ENCODE measurements at regions not wholly inside any gene's neighbourhood (a gene's known extent, or its start where the extent isn't known, plus 50 kb on each side); places are given as distances from the start of the nearest gene placed in this dataset.

- no peak for DNase-seq
Measured at GRCh38 chr5:116389601-116390000, 185.0 kb downstream of the SEMA6A start.

- no peak for DNase-seq
Measured at GRCh38 chr5:116388564-116389258, 185.9 kb downstream of the SEMA6A start.

DNA sequence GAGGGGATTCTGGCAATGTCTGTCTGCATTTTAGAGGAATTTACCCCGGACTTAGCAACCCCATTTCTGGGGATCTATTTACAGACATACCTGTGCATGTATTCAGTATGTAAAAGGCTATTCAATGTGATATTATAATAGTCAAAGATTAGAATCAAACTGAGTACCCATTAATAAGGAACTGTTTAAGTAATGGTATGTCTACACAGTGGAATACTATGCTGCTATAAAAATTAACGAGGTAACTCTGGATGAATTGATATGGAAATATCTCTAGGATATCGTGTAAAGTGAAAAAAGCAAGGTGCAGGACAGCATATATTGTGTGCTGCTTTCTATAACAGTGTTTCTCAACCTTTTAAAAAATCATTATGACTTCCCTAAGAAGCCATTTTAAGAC lies 186.9 kb downstream of the SEMA6A start:
- DNase-seq: no peak

DNA sequence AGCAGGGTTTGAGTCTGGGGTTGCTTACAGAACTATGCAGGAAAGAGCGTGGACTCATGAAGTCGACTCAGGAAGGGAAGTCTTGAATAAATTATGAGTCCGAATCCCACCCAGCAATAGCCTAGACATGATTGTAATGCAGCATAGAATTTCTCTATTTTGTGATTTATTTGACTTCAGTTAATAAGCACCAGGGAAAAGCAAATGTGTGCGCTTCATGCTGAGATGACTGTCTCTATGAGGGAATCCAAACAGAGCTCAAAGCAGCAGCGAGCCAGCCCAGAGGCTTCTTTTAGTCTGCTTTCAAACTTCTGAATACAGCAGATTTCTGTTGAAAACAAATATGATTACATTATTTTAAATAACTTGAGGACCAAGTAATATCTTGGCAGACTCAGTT lies 188.0 kb downstream of the SEMA6A start:
- no peak for DNase-seq

- DNase-seq: no peak
Measured at GRCh38 chr5:116382874-116383266, 191.8 kb downstream of the SEMA6A start.

GRCh38 chr5:116382032-116382873 lies 192.4 kb downstream of the SEMA6A start:
- DNase-seq: no peak

DNA sequence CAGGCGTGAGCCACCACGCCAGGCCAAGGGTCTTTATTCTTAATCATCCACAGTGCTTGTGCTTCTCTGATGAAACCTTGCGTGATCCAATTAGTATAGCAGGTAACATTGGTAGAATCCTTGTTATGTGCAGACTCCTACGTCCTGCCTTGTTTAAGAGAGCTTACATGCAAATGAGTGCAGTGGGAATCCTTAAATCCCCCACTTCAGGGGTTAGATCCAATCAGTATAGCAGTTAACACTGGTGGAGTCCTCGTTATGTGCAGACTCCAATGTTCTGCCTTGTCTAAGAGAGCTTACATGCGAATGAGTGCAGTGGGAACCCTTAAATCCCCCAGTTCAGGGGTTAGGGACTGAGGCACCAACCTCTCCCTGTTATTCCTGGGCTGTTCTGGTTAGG lies 193.4 kb downstream of the SEMA6A start:
- no peak for DNase-seq

- no peak for DNase-seq
Measured at GRCh38 chr5:116380621-116381020, 194.0 kb downstream of the SEMA6A start.

- no peak for DNase-seq
Measured at GRCh38 chr5:116379306-116379705, 195.3 kb downstream of the SEMA6A start.

DNA sequence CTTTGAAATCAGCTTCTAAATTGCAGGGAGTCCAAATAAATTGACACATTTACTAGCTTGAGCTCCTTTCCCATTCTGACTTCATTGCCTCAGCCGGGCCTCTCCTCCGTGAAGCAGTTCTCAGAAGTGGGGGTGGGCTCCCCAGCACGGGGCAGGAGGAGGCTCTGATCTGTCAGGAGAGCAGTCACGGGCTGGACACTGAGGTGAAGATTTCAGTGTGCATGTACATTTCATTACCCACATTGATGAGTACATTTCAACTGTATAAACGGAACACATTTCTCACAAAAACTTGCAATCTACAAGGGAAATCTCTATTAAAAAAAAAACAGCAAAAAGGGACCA lies 195.9 kb downstream of the SEMA6A start:
- DNase-seq: no peak

GRCh38 chr5:116378007-116378776 lies 196.4 kb downstream of the SEMA6A start:
- no peak for DNase-seq

DNA sequence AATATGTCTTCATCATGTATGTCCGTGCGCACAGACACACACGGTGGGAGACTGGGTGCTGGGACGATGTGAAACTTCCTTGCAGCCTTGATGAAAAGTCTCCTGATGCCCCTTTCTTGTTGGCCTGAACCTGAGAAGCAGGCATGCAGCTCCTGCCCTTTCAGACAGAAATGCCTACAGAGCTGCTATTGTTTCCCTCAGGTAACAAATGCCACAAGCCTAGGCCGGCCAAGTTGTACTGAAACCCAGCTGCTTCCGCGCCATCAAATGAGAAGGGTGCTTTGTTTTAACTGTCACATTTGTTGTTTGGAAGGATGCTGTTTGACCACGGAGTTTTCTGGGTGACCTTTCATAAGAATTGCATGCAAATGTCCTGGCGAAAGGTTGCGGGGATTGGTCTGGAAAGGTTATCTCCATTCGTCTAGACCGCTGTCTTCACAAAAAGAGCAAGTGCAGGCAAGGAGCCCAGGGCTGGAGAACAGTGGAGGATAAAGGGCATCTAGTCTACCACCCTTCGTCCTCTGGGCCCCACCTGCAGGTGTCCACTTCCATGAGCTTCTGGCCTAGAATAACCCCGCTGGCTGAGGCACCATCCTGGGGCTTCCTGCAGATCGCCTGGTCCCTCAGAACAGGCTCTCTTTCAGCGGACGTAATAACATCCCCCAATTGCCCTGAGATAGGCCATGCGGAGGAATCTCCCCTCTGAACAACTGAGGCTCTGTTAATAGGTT lies 197.2 kb downstream of the SEMA6A start:
- DNase-seq: no peak

- no peak for DNase-seq
Measured at GRCh38 chr5:116375926-116376325, 198.7 kb downstream of the SEMA6A start.

- no peak for DNase-seq
Measured at GRCh38 chr5:116374434-116374852, 200.2 kb downstream of the SEMA6A start.

GRCh38 chr5:116372931-116373597 lies 201.6 kb downstream of the SEMA6A start:
- DNase-seq: no peak

GRCh38 chr5:116371935-116372334 lies 202.7 kb downstream of the SEMA6A start:
- peak; percentile 8 to 21 for DNase-seq

- DNase-seq: no peak
Measured at GRCh38 chr5:116371431-116371830, 203.2 kb downstream of the SEMA6A start.

- DNase-seq: no peak
Measured at GRCh38 chr5:116370886-116371285, 203.7 kb downstream of the SEMA6A start.

- DNase-seq: no peak
Measured at GRCh38 chr5:116370149-116370548, 204.5 kb downstream of the SEMA6A start.

DNA sequence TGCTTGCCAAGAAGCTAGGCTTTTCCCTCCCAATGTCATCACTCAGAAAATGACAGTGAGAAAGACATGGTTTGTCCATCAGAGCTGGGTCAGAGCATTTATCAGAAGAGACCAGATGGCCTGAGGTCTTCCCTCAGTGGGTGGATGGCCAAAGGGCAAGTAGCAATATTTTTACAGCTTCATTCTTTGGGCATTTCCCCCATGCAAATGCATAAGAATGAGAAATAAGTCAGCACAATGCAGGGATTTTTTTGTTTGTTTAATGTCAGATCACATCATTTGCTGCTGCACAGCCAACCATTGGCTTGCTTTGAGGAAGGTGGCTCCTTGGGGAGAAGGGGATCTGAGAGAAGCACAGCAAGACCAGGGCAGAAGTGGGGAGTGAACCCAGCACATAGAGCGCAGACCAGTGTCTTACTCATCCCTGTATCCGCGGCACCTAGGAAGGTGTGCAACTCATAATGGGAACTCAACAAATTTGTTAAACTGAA lies 209.6 kb downstream of the SEMA6A start:
- DNase-seq: no peak

DNA sequence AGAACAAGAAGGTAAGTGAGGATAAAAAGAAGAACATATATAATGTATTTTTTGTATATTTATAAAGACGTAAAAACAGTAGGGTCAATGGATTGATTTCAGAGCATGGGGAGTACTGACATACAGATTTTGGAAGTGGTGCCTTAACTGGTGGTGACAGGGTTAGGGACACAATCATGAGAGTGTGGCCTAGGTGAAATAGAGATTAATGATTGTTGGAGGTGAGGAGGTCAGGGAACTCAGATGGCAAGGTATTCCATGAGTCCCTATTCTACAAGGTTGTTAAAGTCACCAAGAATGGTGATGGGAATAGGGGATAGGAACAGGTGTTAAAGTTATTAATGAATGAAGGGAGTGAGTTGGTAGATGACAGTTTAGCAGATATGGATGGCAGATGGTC lies 210.8 kb downstream of the SEMA6A start:
- DNase-seq: no peak

GRCh38 chr5:116361979-116362577 lies 212.5 kb downstream of the SEMA6A start:
- DNase-seq: no peak

Measured in inflammatory macrophage treated with lipopolysaccharide for 1 hour (primary cell).